SK-MEL-5 (cell line): ENCODE measurements at regions not wholly inside any gene's neighbourhood (a gene's known extent, or its start where the extent isn't known, plus 50 kb on each side); places are given as distances from the start of the nearest gene placed in this dataset.
A peak's percentile ranks its signal among the peaks of the same experiment; 100 is the strongest.

ENCODE experiments used
- DNase-seq: peaks from one replicate; pipeline ENCODE4 v3.0.0-alpha.2; 2016; ENCODE audit warnings: low read depth, low spot score
- in situ Hi-C: cut with HindIII; loops from 2 replicates; pipeline ENCODE4 v1.10.0; 2016; ENCODE audit warnings: low sequenced_read_pairs, high pct_unique_total_duplicates, low pct_unique_long_range_greater_than_20kb

DNA sequence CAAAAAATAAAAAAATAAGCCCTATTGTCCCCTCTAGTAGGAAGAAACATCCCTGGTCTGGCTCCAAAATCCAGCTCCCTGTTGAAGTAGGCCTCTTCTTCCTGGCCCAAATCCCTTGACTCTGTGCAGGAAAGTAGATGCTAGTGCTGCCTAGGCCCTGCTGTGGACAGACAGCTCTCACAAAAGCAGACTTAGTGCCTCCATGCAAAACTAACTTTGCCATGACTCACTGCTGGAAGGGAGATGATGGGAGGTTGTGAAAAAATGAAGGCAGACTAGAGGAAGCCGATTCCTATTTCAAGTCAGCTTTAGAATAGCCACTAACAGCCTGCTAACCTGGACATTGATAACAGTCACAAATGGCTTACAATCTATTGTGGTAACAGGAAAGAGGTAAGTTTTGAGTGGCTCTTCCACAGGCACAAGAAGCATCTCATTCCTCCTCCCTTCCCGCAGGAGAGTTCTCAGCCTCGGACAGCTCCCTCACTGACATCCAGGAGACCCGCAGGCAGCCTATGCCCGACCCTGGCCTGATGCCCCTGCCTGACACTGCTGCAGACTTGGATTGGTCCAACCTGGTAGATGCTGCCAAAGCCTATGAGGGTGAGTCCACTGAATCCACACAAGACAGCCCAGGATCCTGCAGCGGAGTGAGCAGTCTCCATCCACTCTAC, 198.9 kb upstream of the RGS6 start:
- in situ Hi-C loops = no loop called here

DNA sequence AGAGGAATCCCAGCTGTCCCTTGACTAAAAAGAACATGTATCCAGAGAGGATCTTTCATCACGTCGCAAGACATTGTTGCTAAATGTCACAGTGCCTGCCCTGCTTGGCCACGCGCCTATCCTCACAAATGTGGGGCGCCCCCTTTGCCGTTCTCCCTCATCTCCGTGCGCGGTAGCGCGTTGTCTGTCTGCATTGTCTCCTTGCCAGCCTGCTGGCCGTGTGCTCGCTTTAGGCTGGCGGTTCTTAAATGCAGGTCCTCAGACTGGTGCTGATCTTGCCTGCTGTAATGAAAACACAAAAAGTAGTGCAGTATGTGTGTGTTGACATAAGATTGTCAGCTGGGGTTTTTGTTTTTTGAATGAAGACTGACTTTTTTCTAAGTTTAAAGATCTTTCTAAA, 198.2 kb upstream of the RGS6 start:
- in situ Hi-C loops = no loop called here
- no peak for DNase-seq

More for the DNA sequence above, 198.9 kb upstream of the RGS6 start:
- no peak for DNase-seq

- in situ Hi-C loops = no loop called here
- no peak for DNase-seq
These were observed 197.3 kb upstream of the RGS6 start for GRCh38 chr14:71734885-71735284.

GRCh38 chr14:71737760-71738159, 194.5 kb upstream of the RGS6 start:
- DNase-seq = no peak
- in situ Hi-C loops = no loop called here

DNA sequence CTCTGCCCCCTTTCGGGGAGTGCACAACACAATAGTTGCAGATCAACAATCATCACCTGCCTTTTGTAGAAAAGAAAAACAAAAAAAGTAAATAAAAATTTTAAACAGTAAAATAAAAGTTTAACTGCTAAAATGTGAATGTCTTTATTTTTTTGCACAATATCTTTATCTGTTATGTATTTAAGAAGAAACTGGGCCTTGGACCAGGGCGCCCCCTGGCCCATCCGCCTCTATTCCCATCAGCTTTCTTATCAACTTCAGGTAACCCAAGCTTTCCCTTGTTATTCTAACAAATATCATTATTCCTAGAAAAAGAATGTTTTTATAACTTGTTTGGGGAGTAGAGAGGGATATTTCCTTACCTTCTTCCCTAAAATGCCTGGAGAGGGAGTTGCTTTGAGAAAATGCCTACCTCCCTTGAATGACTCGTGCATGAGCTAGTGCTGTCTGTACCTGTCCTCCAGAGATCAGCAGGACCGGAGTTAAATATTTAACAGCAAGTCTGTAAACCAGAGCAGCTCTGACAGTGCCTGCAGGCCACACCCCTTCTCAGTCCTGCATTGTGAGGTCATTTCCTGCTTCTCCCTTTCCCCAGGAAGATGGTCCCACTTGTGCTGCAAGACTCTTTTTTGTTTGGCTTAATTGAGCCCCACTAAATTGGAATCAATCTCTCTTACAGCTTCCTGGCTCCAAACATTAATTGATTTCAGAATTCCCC, 192.8 kb upstream of the RGS6 start:
- no peak for DNase-seq

GRCh38 chr14:71741241-71741640, 191.0 kb upstream of the RGS6 start:
- DNase-seq = no peak

More for the DNA sequence above, 192.8 kb upstream of the RGS6 start:
- in situ Hi-C loops = no loop called here

DNA sequence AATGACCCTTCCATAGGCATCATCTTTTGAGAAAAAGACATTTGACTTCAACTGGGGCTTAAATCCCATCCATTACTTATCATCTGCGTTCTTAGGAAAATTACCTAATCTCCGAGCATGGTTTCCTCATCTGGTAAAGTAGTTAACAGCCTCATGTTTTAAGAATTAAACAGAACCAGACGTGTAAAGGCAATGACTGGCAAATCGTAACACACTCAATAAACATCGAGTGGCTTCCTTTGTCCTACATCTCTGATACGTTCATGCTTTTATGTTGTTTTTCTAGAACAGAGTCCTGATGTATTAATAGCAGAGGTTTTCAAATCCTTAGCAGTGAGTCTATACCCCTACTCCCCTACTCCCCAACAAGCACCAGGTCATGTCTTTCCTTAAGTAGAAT, 189.7 kb upstream of the RGS6 start:
- in situ Hi-C loops = no loop called here

More at GRCh38 chr14:71741241-71741640, 191.0 kb upstream of the RGS6 start:
- in situ Hi-C loops = no loop called here

DNA sequence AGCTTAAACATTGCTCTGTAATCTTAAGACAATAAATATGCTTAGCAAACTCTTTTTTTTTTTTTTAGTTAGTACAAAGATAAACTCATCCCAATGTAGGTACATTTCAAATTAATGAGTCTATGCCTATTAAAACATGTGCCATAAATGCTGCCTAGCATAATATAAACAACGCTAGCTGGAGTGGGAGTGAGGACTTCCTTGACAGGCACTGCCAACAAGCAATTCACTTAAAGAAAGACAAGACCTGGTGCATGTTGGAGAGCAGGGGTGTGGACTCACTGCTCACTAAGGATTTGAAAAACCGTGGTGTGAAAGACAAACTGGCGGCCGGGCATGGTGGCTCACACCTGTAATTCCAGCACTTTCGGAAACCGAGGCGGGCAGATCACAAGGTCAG, 187.2 kb upstream of the RGS6 start:
- no peak for DNase-seq
- in situ Hi-C loops = no loop called here

More for the DNA sequence above, 189.7 kb upstream of the RGS6 start:
- no peak for DNase-seq

DNA sequence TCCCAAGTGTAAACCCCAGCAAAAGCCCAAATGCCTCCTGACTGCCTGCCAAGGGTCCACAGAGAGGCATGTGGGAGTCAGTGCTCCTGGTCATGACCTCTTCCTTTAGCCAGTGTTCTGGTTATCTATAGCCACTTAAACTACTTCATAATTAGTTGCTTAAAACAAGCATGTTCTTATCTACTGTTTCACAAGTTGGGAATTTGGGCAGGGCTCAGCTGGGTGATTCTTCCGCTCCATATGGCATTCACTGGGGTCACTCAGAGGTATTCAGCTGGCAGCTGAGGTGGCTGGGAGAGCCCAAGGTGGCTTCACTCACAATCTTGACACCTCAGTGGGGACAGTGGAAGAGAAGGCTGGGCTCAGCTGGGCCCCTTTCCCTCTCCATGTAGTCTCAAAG, 184.0 kb upstream of the RGS6 start:
- DNase-seq = no peak
- in situ Hi-C loops = no loop called here

GRCh38 chr14:71749613-71750238, 182.5 kb upstream of the RGS6 start:
- in situ Hi-C loops = no loop called here
- DNase-seq = no peak

- no peak for DNase-seq
- in situ Hi-C loops = no loop called here
These were observed 181.0 kb upstream of the RGS6 start for GRCh38 chr14:71751264-71751663.

DNA sequence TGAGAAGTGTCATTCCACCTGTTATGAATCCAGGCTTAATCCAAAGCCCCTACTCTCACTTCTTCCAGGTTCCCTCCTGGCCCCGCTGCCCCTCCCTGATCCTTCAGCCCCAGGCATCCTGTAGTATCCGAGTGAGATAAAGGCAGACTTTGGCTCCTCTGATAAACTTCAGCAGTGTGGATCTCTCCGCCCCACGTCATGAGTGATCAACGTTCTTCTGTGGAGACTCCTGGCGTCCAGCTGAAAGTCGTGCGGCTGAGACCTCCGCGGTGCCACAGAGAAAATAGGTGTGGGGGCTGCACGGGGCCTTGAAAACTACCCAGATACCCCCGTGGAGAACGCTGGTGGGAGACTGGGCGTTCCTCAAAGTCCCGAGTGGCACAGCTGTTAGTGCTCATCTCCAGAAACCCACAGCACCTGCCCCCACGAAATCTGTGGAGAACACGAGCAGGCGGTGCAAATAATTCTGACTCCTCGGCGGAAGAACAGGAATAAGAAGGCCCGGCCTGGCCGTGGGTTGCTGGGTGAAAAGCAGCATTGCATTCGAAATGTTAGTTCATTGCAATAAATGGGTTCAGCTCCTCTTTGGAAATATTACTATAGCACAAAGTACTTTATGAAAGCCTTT, 180.0 kb upstream of the RGS6 start:
- no peak for DNase-seq
- in situ Hi-C loops = no loop called here

- in situ Hi-C loops = no loop called here
- DNase-seq = peak; percentile 86
These were observed 179.0 kb upstream of the RGS6 start for GRCh38 chr14:71753126-71753830.

DNA sequence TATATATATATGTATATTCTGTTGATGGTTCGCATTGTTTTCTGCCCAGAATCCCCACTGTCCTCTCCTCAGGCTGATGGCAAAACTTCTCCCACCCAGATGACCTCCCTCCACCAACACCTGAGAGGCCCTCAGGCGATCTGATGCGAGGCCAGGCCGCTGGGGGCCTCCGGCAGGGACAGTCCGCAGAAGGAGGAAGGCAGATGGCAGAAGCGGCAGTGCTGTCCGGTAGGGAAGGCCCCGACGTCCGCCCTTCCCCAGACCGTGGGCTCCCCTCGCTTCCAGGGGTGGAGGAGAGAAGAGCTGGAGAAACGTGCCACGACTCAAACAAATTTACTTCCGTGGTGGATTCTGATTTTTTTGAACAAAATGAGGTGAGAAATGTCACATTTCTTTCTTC, 178.3 kb upstream of the RGS6 start:
- in situ Hi-C loops = no loop called here
- DNase-seq = no peak

DNA sequence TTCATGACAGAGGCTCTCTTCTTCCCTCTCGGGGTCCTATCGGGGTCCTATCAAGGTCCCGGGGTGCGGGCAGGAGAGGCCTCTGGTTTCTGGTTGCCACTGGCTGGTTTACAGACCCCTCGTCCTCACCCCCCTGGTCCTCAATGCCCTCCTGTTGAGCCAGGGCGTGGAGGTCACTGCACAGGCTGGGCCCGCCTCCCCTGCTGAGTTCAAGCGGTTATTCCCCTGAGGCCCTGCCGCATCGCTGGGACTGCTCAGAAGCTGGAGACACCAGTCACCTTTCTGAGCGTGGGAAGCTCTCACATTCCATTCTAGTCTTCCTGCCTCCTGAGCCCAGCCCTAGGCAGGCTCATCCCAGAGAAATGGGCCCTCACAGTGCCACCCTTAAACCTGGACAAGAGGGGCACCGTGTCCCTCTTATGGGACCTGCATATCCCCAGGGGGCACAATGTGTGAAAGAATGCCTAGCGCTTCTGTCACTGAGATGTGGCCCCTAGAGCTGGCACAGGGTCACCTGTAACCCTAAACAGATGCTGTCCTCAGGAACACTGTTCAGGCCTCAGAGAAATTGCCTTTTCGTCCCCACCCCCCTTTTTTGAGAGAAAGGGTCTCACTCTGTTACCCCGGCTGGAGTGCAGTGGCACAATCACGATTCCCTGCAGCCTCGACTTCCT, 177.7 kb upstream of the RGS6 start:
- DNase-seq = no peak
- in situ Hi-C loops = no loop called here

GRCh38 chr14:71758229-71758951, 173.8 kb upstream of the RGS6 start:
- DNase-seq = no peak
- in situ Hi-C loops = no loop called here

DNA sequence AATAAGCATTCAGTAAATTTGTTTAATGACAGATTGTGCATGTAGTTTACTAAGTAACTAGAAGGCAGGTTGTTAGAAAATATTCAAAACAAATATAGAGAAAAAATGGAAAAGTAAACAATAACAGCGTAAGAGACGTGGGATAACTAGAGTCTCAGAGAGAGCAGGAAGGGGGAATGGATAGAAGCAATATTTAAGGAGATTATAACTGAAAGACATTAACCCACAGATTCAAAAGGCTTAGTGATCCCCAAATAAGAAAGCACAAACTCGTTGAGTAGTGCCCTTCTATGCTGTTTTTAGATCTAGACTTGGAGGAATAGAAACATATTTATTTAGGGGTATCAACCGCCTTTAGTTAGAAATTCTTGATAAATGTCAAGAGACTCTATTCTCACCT, 169.7 kb upstream of the RGS6 start:
- in situ Hi-C loops = no loop called here
- DNase-seq = no peak
